Activated T-cell treated with anti-CD3 and anti-CD28 coated beads for 24 hours (primary cell): ENCODE measurements at regions not wholly inside any gene's neighbourhood (a gene's known extent, or its start where the extent isn't known, plus 50 kb on each side); places are given as distances from the start of the nearest gene placed in this dataset.

Experiments used
- DNase-seq: peaks from one replicate; pipeline ENCODE4 v3.0.0-alpha.2; 2020; ENCODE audit warnings: low read depth

- no peak for DNase-seq
These were observed 62.2 kb upstream of the RNF38 start for GRCh38 chr9:36462245-36462644.

GRCh38 chr9:36461323-36461722 lies 61.3 kb upstream of the RNF38 start:
- DNase-seq: no peak

GRCh38 chr9:36458430-36458915 lies 58.4 kb upstream of the RNF38 start:
- DNase-seq: peak; percentile 62

- DNase-seq: no peak
These were observed 57.9 kb upstream of the RNF38 start for GRCh38 chr9:36457836-36458429.

GRCh38 chr9:36456480-36457065 lies 56.5 kb upstream of the RNF38 start:
- no peak for DNase-seq

- no peak for DNase-seq
These were observed 51.9 kb upstream of the RNF38 start for GRCh38 chr9:36451949-36452348.

- DNase-seq: no peak
These were observed 50.2 kb upstream of the RNF38 start for GRCh38 chr9:36450110-36450732.
